Thyroid gland (tissue), 4 donors: ENCODE measurements at regions not wholly inside any gene's neighbourhood (a gene's known extent, or its start where the extent isn't known, plus 50 kb on each side); places are given as distances from the start of the nearest gene placed in this dataset.
A peak's percentile ranks its signal among the peaks of the same experiment; 100 is the strongest.
"Not testable (repeated sequence)": the region's sequence is repeated elsewhere in the genome, so short reads cannot be mapped to it uniquely, and the experiment has no call there.

Source experiments
- DNase-seq, 2 donors: peaks; one replicate each; pipeline ENCODE4 v3.0.0-alpha.2; 2019
- H3K27ac ChIP-seq, 3 donors: fragments of 200-600 bp; sonication (generic); 1 replicate in 2 of 3; 2 replicates in 1 of 3; pipeline ENCODE4 v1.5.1; 2016 to 2019; ENCODE audit warnings: mild to moderate bottlenecking in 1 of 3, moderate library complexity in 1 of 3
- H3K27me3 ChIP-seq: fragments of 200-600 bp; sonication (generic); one replicate; pipeline ENCODE4 v1.5.1; 2019
- H3K36me3 ChIP-seq, 2 donors: fragments of 200-600 bp; sonication (generic); one replicate each; pipeline ENCODE4 v1.5.1; 2016 to 2019
- H3K4me1 ChIP-seq, 2 donors: fragments of 200-600 bp; sonication (generic); one replicate each; pipeline ENCODE4 v1.5.1; 2017 to 2019
- H3K4me3 ChIP-seq, 3 donors: fragments of 200-600 bp; sonication (generic); replicated peaks in 1 of 3; 1 replicate in 2 of 3; 2 replicates in 1 of 3; pipeline ENCODE4 v1.5.1; 2016; ENCODE audit warnings: mild to moderate bottlenecking in 1 of 3
- H3K9me3 ChIP-seq: fragments of 200-600 bp; sonication (generic); one replicate; pipeline ENCODE4 v1.5.1; 2017
- CTCF ChIP-seq, 6 experiments: fragments of 200-600 bp in 3 of 6; fragments of 450-650 bp in 3 of 6; sonication (generic) in 3 of 6; IDR thresholded peaks; one replicate each; pipeline ENCODE4 v1.5.1; 2016 to 2019; ENCODE audit warnings: antibody characterized with exemption in 6 of 6, mild to moderate bottlenecking in 2 of 6, inconsistent platforms in 1 of 6, moderate library complexity in 1 of 6
- POLR2A ChIP-seq, 2 donors: fragments of 450-650 bp; IDR thresholded peaks; one replicate each; pipeline ENCODE4 v1.6.1; 2017; ENCODE audit warnings: antibody characterized with exemption in 2 of 2, mild to moderate bottlenecking in 2 of 2, moderate library complexity in 1 of 2
- WGBS, 2 donors: methylation state at CpG; one replicate each; pipeline ENCODE4 v1.1.5; 2017; 5-methylcytosine and 5-hydroxymethylcytosine counted together
- intact Hi-C: fragments of 100-400 bp; cut with DNase I; formaldehyde crosslinking; loops from one replicate; pipeline ENCODE4 v1.15.1; 2023

- Histone ChIP-seq H3K4me1 (no peaks in the 10 kb centered on the region), H3K27me3 (no peaks in the 10 kb centered on the region), H3K9me3 (no peaks in the 10 kb centered on the region), H3K4me3 (no peak overlapping the region), H3K27ac (no peak overlapping the region), H3K36me3 (no peaks in the 10 kb centered on the region)
- peak in 1 of 2 donors; percentile 0 for DNase-seq
- no peak for TF ChIP-seq CTCF (IDR thresholded peaks at IDR 0.05)
- no peak for TF ChIP-seq POLR2A (IDR thresholded peaks at IDR 0.05)
- intact Hi-C loops = no loop called here
- 77 to 88% methylated on average over 6 of the region's 6 CpGs for WGBS, 2 donors
Measured at GRCh38 chr15:25172691-25173090, 217.9 kb downstream of the SNRPN start.

- Histone ChIP-seq H3K36me3 (no peaks in the 10 kb centered on the region), H3K4me3 (no peak overlapping the region), H3K9me3 (no peaks in the 10 kb centered on the region), H3K4me1 (no peaks in the 10 kb centered on the region), H3K27me3 (no peaks in the 10 kb centered on the region), H3K27ac (no peak overlapping the region)
- 84 to 91% methylated on average over 11 to 12 of the region's 13 CpGs for WGBS, 2 donors
- no peak for TF ChIP-seq CTCF (IDR thresholded peaks at IDR 0.05)
- no peak for TF ChIP-seq POLR2A (IDR thresholded peaks at IDR 0.05)
- intact Hi-C loops = no loop called here
- DNase-seq = no peak
Measured at GRCh38 chr15:25173241-25174028, 218.6 kb downstream of the SNRPN start.

GRCh38 chr15:25174149-25174548 is 219.4 kb downstream of the SNRPN start:
- intact Hi-C loops, H3K27ac ChIP-seq, H3K4me3 ChIP-seq, DNase-seq, H3K36me3 ChIP-seq, H3K4me1 ChIP-seq, H3K9me3 ChIP-seq, H3K27me3 ChIP-seq: not testable (repeated sequence)
- 89 to 91% methylated on average over 10 of the region's 10 CpGs for WGBS, 2 donors

- Histone ChIP-seq H3K27me3 (no peaks in the 10 kb centered on the region), H3K27ac (no peak overlapping the region), H3K4me1 (no peaks in the 10 kb centered on the region), H3K4me3 (no peak overlapping the region), H3K9me3 (no peaks in the 10 kb centered on the region), H3K36me3 (no peaks in the 10 kb centered on the region)
- 85 to 87% methylated on average over 3 to 5 of the region's 8 CpGs for WGBS, 2 donors
- TF ChIP-seq POLR2A (IDR thresholded peaks at IDR 0.05) = no peak
- TF ChIP-seq CTCF (IDR thresholded peaks at IDR 0.05) = no peak
- DNase-seq = no peak
- intact Hi-C loops = no loop called here
Measured at GRCh38 chr15:25175033-25175788, 220.4 kb downstream of the SNRPN start.

GRCh38 chr15:25175789-25176615 is 221.2 kb downstream of the SNRPN start:
- Histone ChIP-seq H3K27me3 (no peaks in the 10 kb centered on the region), H3K36me3 (no peaks in the 10 kb centered on the region), H3K4me3 (no peak overlapping the region), H3K4me1 (no peaks in the 10 kb centered on the region), H3K27ac (no peak overlapping the region), H3K9me3 (no peaks in the 10 kb centered on the region)
- WGBS, 2 donors = 71 to 78% methylated on average over 1 to 7 of the region's 7 CpGs
- intact Hi-C loops = no loop called here
- TF ChIP-seq CTCF (IDR thresholded peaks at IDR 0.05) = no peak
- TF ChIP-seq POLR2A (IDR thresholded peaks at IDR 0.05) = no peak
- DNase-seq = peak in 1 of 2 donors; percentile 0
